ENCODE measurements at regions not wholly inside any gene's neighbourhood (a gene's known extent, or its start where the extent isn't known, plus 50 kb on each side); places are given as distances from the start of the nearest gene placed in this dataset.
"Not testable (repeated sequence)": the region's sequence is repeated elsewhere in the genome, so short reads cannot be mapped to it uniquely, and the experiment has no call there.

GRCh38 chr12:59424666-59425065 is 171.2 kb upstream of the SLC16A7 start:
- POLR2A ChIA-PET = not testable (repeated sequence)

More at GRCh38 chr12:59424666-59425065, 171.2 kb upstream of the SLC16A7 start:
- CTCF ChIA-PET = interaction anchor here (0.6 kb wide), 1 partner anchor 149 kb away, joined by 3 read pairs; no protein-coding TSS in a partner anchor
- H3K9me3 ChIP-seq (ENCODE audit: control insufficient read depth, insufficient read depth, low read depth, low read length); H3K27ac ChIP-seq (ENCODE audit: extremely low read depth, low read depth, low read length); H3K4me1 ChIP-seq (ENCODE audit: control insufficient read depth, insufficient read depth, low read length); H3K36me3 ChIP-seq (ENCODE audit: control insufficient read depth in 2 of 2, insufficient read depth in 1 of 2, low read length in 2 of 2); H3K4me3 ChIP-seq (ENCODE audit: low read depth, low read length): not testable (repeated sequence)
- TF ChIP-seq REST (tag by site-specific recombination; IDR thresholded peaks at IDR 0.05) (0 out of 2 replicates have a peak, but pooled peaks have one; percentile 45), ZNF510 (tag by site-specific recombination; IDR thresholded peaks at IDR 0.05; ENCODE audit: insufficient replicate concordance) (peak; percentile 57), ZBTB8A (tag by site-specific recombination; IDR thresholded peaks at IDR 0.05) (peak; percentile 59), ZNF266 (tag by site-specific recombination; IDR thresholded peaks at IDR 0.05; ENCODE audit: low read depth) (0 out of 2 replicates have a peak, but pooled peaks have one; percentile 21), ZNF555 (tag by site-specific recombination; conservative IDR thresholded peaks at IDR 0.05) (peak; percentile 81), ZNF426 (tag by site-specific recombination; IDR thresholded peaks at IDR 0.05) (peak; percentile 66), ZNF623 (tag by site-specific recombination; IDR thresholded peaks at IDR 0.05) (0 out of 2 replicates have a peak, but pooled peaks have one; percentile 49), ZNF140 (tag by site-specific recombination; IDR thresholded peaks at IDR 0.05) (peak; percentile 48; the same call in 1 of the 2 replicates), ZBTB11 (tag by site-specific recombination; conservative IDR thresholded peaks at IDR 0.05; ENCODE audit: low read depth) (peak; percentile 69), ZBTB21 (tag by site-specific recombination; IDR thresholded peaks at IDR 0.05) (0 out of 2 replicates have a peak, but pooled peaks have one; percentile 14), ZNF394 (tag by site-specific recombination; IDR thresholded peaks at IDR 0.05; ENCODE audit: borderline replicate concordance) (peak; percentile 84; the same call in 1 of the 2 replicates), ZNF138 (tag by site-specific recombination; IDR thresholded peaks at IDR 0.05; ENCODE audit: borderline replicate concordance) (0 out of 2 replicates have a peak, but pooled peaks have one; percentile 41), ZNF654 (tag by site-specific recombination; IDR thresholded peaks at IDR 0.05; ENCODE audit: low read depth) (peak; percentile 17; the same call in 1 of the 2 replicates), ZNF202 (tag by site-specific recombination; IDR thresholded peaks at IDR 0.05; ENCODE audit: borderline replicate concordance) (0 out of 2 replicates have a peak, but pooled peaks have one; percentile 43)
- TF ChIP-seq, protein P1, sequence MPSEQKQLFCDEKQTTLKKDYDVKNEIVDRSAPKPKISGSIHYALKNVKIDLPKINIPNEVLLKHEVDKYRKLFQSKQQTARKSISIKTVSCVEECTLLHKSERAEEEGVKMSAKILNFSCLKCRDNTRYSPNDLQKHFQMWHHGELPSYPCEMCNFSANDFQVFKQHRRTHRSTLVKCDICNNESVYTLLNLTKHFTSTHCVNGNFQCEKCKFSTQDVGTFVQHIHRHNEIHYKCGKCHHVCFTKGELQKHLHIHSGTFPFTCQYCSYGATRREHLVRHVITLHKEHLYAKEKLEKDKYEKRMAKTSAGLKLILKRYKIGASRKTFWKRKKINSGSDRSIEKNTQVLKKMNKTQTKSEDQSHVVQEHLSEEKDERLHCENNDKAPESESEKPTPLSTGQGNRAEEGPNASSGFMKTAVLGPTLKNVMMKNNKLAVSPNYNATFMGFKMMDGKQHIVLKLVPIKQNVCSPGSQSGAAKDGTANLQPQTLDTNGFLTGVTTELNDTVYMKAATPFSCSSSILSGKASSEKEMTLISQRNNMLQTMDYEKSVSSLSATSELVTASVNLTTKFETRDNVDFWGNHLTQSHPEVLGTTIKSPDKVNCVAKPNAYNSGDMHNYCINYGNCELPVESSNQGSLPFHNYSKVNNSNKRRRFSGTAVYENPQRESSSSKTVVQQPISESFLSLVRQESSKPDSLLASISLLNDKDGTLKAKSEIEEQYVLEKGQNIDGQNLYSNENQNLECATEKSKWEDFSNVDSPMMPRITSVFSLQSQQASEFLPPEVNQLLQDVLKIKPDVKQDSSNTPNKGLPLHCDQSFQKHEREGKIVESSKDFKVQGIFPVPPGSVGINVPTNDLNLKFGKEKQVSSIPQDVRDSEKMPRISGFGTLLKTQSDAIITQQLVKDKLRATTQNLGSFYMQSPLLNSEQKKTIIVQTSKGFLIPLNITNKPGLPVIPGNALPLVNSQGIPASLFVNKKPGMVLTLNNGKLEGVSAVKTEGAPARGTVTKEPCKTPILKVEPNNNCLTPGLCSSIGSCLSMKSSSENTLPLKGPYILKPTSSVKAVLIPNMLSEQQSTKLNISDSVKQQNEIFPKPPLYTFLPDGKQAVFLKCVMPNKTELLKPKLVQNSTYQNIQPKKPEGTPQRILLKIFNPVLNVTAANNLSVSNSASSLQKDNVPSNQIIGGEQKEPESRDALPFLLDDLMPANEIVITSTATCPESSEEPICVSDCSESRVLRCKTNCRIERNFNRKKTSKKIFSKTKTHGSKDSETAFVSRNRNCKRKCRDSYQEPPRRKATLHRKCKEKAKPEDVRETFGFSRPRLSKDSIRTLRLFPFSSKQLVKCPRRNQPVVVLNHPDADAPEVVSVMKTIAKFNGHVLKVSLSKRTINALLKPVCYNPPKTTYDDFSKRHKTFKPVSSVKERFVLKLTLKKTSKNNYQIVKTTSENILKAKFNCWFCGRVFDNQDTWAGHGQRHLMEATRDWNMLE (tag by site-specific recombination; conservative IDR thresholded peaks at IDR 0.05; ENCODE audit: low read depth) = peak; percentile 76
